Ammon's horn (tissue), 1 donor: ENCODE measurements at regions not wholly inside any gene's neighbourhood (a gene's known extent, or its start where the extent isn't known, plus 50 kb on each side); places are given as distances from the start of the nearest gene placed in this dataset.

Experiments
- DNase-seq: peaks from one replicate; pipeline ENCODE4 v3.0.0-alpha.2; 2016; ENCODE audit warnings: low spot score

DNA sequence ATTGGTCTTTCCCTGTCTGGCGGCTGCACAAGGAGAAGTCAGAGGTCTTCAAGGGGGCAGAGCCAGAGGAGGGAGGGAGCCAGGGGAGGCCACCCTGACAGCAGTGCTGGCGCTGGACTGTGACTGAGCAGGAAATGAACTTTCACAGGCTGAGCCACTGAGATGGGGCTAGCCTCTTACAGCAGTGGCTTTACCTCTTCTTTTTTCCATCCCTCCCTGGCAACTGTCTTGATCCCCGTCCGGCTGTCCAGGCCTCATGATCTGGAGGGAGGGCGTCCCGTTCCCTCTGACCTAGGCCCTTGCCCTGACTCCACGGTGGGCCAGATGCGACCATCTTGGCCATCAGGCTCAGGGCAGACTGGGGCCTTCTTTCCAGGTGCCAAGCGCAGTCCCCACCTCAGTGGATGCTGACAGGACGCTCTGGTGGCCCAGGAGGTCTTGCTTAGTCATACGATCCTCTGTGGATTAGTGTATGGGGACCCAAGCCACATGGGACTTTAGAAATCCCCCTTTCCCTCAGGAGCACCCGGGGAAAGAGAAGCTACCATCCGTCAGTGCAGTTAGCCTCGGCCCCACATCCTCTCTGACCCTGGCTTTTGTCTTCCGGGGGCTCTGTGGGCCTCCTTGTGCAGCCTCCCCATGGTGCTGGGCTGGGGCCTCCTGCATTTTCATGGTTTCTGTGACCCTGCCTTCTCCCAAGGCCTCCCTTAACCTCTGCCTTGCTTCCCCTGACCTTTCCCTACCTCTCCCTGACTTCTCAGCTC is 57.4 kb upstream of the CCDC167 start:
- DNase-seq: no peak

DNA sequence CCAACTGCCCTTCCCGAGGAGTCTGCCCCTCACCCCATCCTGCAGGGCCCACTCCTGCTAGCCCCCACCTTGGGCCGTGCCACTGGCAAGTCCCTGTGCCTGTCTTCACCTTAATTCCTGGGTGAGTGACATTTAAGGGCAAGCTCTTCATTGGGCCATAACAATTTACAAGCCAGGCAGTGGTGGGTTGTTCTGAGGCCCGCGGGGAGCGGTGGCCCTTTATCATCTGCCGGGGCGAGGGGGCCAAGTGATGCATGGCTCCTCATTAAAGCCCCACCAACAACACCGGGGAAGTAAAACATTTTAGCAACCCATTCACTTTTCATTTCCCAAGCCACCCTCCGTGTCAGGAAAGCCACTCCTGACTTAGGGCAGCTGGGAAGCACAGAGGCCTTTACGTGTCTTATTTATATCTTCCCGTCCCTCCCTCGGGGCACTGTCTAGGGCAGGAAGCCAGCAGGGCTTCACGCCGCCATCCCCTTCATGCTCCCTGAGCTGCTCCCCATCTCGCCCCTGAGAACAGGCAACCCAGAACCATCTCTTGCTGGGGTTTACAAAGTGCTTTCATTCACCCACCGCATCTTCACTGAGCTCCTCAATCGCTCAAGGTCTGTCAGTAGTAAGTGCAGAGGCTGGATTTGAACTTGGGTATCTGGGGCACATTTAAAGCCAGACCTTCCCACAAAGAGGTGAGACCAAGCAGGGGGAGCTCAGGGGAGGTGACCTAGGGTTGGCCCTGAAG is 55.5 kb upstream of the CCDC167 start:
- no peak for DNase-seq

DNA sequence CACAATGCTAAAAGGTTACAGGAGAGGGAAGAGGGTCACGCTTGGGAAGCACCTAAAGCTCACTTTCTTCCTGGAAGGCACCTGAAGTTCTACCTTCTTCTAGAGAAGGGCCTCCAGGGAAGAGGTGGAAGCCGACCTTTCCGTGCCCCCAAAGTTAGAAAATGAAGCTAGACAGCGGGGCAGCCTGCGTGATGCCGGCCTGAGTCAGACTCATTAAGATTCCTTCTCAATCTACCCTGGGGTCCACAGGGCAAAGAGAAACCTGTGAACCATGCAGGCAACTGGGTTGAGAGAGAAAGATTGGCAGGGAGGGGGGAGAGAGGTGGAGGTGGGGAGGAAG is 54.8 kb upstream of the CCDC167 start:
- no peak for DNase-seq

DNA sequence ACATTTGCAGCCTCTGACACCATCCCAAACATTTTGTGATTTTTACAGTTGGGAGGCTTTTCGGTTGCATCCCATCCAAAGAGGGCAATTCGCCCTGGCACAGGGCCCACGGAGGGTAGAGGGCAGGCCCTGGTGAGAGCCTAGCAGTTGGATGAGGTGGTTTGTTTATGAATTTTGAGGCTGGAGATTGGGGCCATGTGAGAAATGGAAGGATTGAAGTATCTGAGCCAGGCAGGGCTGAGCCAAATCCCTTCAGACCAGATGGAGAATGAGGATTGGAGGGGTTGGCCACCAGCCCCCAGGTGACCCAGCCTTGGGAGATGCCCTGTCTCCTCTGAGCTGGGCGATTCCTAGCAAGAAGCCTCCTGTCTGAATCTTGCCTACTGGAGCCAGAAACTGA is 52.6 kb upstream of the CCDC167 start:
- DNase-seq: no peak

DNA sequence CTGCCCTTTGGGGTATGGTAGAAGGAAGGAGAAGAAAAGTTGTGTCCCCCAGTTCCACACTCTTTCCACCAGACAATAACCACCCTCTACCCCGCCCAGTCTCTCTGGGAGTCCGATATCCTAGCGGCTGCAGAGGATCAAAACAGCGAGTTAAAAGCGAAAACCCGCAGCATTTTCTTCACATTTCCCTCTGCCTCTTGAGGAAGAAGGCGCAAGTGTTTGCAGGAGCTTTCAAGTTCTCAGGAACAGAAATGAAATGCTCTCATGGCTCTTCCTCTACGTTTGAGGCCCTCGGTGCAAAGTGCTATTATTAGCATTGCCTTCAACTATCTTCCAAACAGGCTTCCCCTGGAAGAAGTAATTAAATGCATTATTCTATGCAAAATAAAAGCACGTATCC is 52.2 kb upstream of the CCDC167 start:
- no peak for DNase-seq

DNA sequence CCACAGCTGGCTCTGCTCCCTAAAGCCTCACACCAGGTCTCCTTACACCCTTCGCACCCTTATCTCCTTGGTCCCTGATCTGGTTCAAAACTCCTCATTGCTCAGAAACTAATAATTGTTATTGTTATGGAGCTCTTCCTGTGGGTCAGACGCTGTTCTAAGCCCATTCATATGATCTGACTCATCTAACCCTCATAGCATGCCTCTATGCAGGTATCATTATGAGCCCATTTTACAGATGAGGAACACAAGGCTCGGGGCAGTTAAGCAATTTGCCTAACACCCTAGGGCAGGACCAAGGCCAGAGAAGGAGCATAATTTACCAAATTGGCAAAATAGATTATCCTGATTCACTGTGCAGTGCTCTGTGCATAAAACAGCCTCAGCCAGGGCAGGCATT is 51.8 kb upstream of the CCDC167 start:
- DNase-seq: no peak

DNA sequence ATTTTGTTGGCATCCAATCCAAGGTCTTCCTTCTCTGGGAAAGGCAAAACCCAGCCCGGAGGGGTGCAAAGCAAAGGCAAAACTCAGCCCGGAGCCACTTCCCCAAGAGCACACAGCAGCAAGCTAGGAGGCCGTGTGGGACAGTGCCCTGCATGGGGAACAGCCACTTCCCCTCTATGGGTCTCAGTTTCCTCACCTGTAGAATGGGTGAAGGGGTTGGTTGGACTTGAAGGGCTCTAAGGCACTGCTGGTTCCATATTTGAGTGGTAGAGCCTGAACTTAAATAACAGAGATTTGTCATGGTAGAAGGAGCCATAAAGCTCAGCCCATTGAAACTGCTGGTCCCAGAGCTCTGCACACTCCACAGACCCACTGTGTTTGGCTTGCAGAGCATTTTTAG is 51.3 kb upstream of the CCDC167 start:
- DNase-seq: no peak

DNA sequence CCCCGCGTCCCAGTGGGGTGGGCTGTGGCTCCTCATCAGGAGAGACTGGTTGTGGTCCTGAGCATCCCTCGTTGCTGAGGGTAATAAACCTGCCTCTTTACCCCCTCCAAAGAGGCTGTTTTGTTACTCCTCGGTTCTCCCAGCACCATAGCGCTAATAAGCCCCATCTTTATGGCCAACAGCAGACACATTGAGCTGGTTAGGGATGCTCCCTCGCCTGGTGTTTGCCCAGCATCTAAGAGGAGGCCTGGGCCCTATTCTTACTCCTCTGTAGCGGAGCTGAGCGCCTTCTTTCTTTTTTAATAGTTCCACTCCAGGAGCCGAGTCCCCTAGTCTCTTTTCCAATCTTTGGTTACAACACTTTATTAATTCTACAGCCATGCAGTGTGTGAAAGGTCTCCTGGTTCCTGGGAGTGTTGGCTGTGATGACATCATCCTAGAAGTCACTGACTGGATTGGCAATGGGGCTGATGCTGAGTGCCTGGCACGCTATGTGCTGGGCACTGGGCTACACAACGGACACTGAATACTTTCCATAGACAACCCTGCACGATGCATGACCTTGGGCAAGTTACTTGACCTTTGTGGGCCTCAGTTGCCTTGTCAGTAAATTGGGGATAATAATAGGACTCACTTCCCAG is 50.6 kb upstream of the CCDC167 start:
- DNase-seq: no peak

DNA sequence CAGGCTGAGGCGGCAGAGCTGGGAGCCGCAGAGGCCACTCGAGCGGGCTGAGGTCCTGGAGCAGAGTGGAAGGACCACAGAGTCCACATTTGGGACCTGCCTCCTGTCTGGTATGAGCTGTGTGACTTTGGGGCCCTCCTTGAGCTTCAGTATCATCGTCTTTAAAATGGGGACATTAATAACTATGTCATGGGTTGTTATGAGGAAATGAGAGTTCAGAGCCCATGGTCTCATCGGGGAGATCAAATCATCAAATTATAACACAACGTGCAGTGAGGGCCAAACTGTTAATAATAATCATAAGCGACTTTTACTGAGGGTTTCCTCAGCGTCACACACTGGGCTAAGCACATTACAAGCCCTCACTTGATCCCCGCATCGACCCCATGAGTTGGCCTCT is 49.9 kb upstream of the CCDC167 start:
- no peak for DNase-seq
